ENCODE measurements at regions not wholly inside any gene's neighbourhood (a gene's known extent, or its start where the extent isn't known, plus 50 kb on each side); places are given as distances from the start of the nearest gene placed in this dataset.

DNA sequence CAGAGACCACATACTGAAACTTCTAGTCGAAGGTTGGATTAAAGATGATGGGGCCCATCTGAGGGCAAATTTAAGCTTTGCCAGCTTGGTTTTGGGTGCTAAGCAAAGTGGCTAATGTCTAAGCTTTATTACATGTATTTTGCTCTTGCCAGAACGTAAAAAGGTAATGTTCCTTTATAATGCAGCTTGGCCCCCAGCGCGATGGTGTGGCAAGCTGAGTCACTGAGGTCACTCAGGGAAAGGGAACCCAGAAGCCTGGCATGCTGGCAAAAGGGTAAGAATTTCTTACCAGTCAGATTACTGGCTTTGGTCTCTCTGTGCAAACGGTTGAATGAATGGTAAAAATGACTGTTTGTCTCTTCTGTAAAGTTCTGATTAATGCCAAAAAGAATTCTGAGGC is 158.3 kb upstream of the KCND2 start:
- intact Hi-C loops (cut with micrococcal nuclease), result no loop called here

DNA sequence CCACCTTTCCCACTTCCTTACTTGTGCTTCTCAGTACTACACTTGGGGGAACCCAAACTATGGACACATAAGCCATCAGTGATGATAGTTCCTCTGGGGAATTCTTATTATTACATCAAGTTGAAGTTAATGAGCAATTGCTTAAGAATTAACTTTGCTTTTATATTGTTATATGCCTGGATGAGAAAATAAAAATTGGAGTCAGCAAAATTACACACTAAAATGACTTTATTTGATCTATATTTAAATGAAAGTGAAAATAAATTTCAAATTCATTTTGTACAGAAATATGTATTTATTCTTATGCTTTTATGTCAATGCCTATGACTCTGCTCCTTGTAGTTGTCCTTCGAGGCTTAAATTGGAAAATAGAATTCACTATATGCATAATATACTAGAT is 149.4 kb upstream of the KCND2 start:
- no peaks in the 10 kb centered on the region for H3K4me1 Mint-ChIP-seq (ENCODE audit: insufficient read depth, unreplicated experiment)
- H3K27ac Mint-ChIP-seq (ENCODE audit: low read depth, unreplicated experiment), result no peak overlapping the region
- TF ChIP-seq, protein P1, sequence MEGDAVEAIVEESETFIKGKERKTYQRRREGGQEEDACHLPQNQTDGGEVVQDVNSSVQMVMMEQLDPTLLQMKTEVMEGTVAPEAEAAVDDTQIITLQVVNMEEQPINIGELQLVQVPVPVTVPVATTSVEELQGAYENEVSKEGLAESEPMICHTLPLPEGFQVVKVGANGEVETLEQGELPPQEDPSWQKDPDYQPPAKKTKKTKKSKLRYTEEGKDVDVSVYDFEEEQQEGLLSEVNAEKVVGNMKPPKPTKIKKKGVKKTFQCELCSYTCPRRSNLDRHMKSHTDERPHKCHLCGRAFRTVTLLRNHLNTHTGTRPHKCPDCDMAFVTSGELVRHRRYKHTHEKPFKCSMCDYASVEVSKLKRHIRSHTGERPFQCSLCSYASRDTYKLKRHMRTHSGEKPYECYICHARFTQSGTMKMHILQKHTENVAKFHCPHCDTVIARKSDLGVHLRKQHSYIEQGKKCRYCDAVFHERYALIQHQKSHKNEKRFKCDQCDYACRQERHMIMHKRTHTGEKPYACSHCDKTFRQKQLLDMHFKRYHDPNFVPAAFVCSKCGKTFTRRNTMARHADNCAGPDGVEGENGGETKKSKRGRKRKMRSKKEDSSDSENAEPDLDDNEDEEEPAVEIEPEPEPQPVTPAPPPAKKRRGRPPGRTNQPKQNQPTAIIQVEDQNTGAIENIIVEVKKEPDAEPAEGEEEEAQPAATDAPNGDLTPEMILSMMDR (IDR thresholded peaks at IDR 0.05; ENCODE audit: unreplicated experiment), result no peak
- POLR2A ChIA-PET, result no interaction called here
- H3K4me3 Mint-ChIP-seq (ENCODE audit: unreplicated experiment), result no peak overlapping the region
- H3K27me3 Mint-ChIP-seq (ENCODE audit: insufficient read depth, unreplicated experiment), result peaks cover 10% of the 10 kb centered on the region
- no peaks in the 10 kb centered on the region for H3K36me3 Mint-ChIP-seq (ENCODE audit: insufficient read depth, unreplicated experiment)
- no TSS peak for BruUV-seq (replicated peaks)
- DNase-seq (ENCODE audit: unreplicated experiment), result no peak
- intact Hi-C loops (cut with micrococcal nuclease), result no loop called here
- CTCF ChIA-PET, result no interaction called here
- H3K9me3 Mint-ChIP-seq (ENCODE audit: unreplicated experiment), result peaks cover 7% of the 10 kb centered on the region

More for the DNA sequence above, 158.3 kb upstream of the KCND2 start:
- Mint-ChIP-seq H3K4me3 (ENCODE audit: unreplicated experiment) (no peak overlapping the region), H3K27me3 (ENCODE audit: insufficient read depth, unreplicated experiment) (no peaks in the 10 kb centered on the region), H3K9me3 (ENCODE audit: unreplicated experiment) (peaks cover 23% of the 10 kb centered on the region), H3K27ac (ENCODE audit: low read depth, unreplicated experiment) (no peak overlapping the region), H3K36me3 (ENCODE audit: insufficient read depth, unreplicated experiment) (no peaks in the 10 kb centered on the region), H3K4me1 (ENCODE audit: insufficient read depth, unreplicated experiment) (no peaks in the 10 kb centered on the region)
- no peak for DNase-seq (ENCODE audit: unreplicated experiment)
- BruUV-seq (replicated peaks), result no TSS peak
- POLR2A ChIA-PET, result interaction anchor here (0.7 kb wide), 1 partner anchor 1090 kb away, joined by 3 read pairs; no protein-coding TSS in a partner anchor
- TF ChIP-seq, protein P1 (IDR thresholded peaks at IDR 0.05; ENCODE audit: unreplicated experiment), result no peak
- CTCF ChIA-PET, result no interaction called here

DNA sequence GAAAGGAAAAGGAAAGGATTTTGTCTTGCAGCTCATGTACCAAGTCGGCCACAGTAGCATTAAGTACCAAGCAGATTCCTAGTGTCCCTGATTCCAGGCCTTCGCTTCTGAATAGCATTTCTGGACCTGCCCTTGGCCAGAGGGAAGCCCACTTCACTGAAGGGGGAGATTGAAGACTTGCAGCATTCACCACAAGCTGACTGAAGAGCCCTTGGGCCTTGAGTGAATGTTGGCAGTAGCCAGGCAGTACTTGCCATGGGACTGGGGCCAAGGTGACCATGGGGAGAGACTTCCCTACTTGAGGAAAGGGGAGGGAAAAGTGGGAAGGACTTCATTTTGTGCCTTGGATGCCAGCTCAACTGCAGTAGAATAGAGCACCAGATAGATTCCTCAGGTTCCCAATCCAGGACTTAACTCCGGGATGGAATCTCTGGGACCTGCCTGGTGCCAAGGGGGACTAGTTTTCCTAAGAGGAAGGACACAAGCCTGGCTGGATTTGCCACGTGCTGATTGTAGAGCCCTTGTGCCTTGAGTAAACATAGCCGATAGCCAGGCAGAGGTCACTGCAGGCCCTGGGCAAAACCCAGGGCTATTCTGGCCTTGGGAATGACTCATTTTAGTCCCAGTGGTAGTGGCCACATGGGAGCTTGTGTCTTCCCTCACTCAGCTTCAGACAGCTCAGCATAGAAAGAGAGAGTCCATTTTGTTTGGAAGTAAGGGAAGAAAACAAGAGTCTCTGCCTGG is 141.7 kb upstream of the KCND2 start:
- DNase-seq (ENCODE audit: unreplicated experiment), result no peak
- peaks cover 10% of the 10 kb centered on the region for H3K27me3 Mint-ChIP-seq (ENCODE audit: insufficient read depth, unreplicated experiment)
- TF ChIP-seq, protein P1 (IDR thresholded peaks at IDR 0.05; ENCODE audit: unreplicated experiment), result no peak
- no peaks in the 10 kb centered on the region for H3K4me1 Mint-ChIP-seq (ENCODE audit: insufficient read depth, unreplicated experiment)
- CTCF ChIA-PET, result interaction anchor here (0.9 kb wide), 1 partner anchor 190 kb away, joined by 3 read pairs; no protein-coding TSS in a partner anchor
- H3K36me3 Mint-ChIP-seq (ENCODE audit: insufficient read depth, unreplicated experiment), result no peaks in the 10 kb centered on the region
- intact Hi-C loops (cut with micrococcal nuclease), result no loop called here
- H3K4me3 Mint-ChIP-seq (ENCODE audit: unreplicated experiment), result no peak overlapping the region
- no peak overlapping the region for H3K27ac Mint-ChIP-seq (ENCODE audit: low read depth, unreplicated experiment)
- H3K9me3 Mint-ChIP-seq (ENCODE audit: unreplicated experiment), result no peaks in the 10 kb centered on the region
- BruUV-seq (replicated peaks), result no TSS peak
- POLR2A ChIA-PET, result no interaction called here

DNA sequence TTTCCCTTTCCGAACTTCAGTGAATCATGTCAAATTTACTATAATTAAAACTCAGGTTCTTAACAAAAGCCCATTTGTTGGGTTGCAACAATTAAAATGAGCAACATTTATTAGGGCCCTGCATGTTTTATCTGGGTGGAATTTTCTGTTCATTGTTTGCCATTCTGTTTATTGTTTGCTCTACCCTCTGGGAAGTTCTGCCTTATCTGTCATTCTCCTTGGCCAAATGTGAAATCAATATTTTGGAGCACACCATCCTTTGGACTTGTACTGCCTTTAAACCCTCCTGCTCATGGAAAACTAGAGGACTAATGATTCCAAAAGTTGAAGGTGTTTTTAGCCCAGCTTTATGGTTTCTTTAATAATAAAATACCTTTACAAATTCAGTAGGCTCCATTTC is 134.5 kb upstream of the KCND2 start:
- H3K27ac Mint-ChIP-seq (ENCODE audit: low read depth, unreplicated experiment), result no peak overlapping the region
- H3K4me1 Mint-ChIP-seq (ENCODE audit: insufficient read depth, unreplicated experiment), result no peaks in the 10 kb centered on the region
- TF ChIP-seq, protein P1 (IDR thresholded peaks at IDR 0.05; ENCODE audit: unreplicated experiment), result no peak
- H3K27me3 Mint-ChIP-seq (ENCODE audit: insufficient read depth, unreplicated experiment), result no peaks in the 10 kb centered on the region
- no peak for DNase-seq (ENCODE audit: unreplicated experiment)
- POLR2A ChIA-PET, result no interaction called here
- no peaks in the 10 kb centered on the region for H3K36me3 Mint-ChIP-seq (ENCODE audit: insufficient read depth, unreplicated experiment)
- no peaks in the 10 kb centered on the region for H3K9me3 Mint-ChIP-seq (ENCODE audit: unreplicated experiment)
- BruUV-seq (replicated peaks), result no TSS peak
- H3K4me3 Mint-ChIP-seq (ENCODE audit: unreplicated experiment), result no peak overlapping the region
- CTCF ChIA-PET, result no interaction called here
- intact Hi-C loops (cut with micrococcal nuclease), result no loop called here

Measured in MCF 10A (cell line).